ENCODE measurements at regions not wholly inside any gene's neighbourhood (a gene's known extent, or its start where the extent isn't known, plus 50 kb on each side); places are given as distances from the start of the nearest gene placed in this dataset.

- TF ChIP-seq CTCF (IDR thresholded peaks at IDR 0.05 in 2 of 3, conservative IDR thresholded peaks at IDR 0.05 in 1 of 3; ENCODE audit: insufficient read depth in 2 of 3, low read depth in 1 of 3, low read length in 3 of 3) (no peak), REST (IDR thresholded peaks at IDR 0.05; ENCODE audit: borderline replicate concordance) (no peak), REST (CRISPR knock-in tag; IDR thresholded peaks at IDR 0.05; ENCODE audit: low read depth) (no peak)
Measured at GRCh38 chr11:13102513-13102840, 93.4 kb downstream of the RASSF10 start.
